ENCODE measurements at regions not wholly inside any gene's neighbourhood (a gene's known extent, or its start where the extent isn't known, plus 50 kb on each side); places are given as distances from the start of the nearest gene placed in this dataset.

DNA sequence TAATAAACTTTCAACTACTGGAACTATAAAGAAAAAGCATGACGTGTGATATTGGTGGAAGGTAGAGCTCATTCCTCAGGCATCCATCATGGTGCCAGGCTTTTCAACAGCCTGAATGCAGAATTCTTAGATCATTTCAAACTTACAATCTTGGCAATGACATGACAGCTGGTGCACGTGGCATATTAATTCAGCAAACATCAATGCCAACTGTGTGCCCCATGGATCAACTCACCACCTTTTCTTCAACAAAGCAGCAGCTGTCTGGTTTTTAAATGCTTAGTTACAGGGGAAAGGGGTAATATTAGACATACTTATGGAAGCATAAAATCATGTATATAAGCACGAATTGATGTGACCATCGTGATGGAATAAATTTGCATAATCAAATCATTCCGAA is 56.0 kb upstream of the OR13F1 start:
- TF ChIP-seq POLR2AphosphoS5 (IDR thresholded peaks at IDR 0.05): no peak
- no peak for TF ChIP-seq CTCF (IDR thresholded peaks at IDR 0.05)
- no peak for TF ChIP-seq POLR2A (IDR thresholded peaks at IDR 0.05)
